NCI-H1930 (cell line): ENCODE measurements at regions not wholly inside any gene's neighbourhood (a gene's known extent, or its start where the extent isn't known, plus 50 kb on each side); places are given as distances from the start of the nearest gene placed in this dataset.

Experiments
- DNase-seq, 2 experiments: peaks; one replicate each; lab custom pipeline; 2025; lab: John Stamatoyannopoulos, UW

DNA sequence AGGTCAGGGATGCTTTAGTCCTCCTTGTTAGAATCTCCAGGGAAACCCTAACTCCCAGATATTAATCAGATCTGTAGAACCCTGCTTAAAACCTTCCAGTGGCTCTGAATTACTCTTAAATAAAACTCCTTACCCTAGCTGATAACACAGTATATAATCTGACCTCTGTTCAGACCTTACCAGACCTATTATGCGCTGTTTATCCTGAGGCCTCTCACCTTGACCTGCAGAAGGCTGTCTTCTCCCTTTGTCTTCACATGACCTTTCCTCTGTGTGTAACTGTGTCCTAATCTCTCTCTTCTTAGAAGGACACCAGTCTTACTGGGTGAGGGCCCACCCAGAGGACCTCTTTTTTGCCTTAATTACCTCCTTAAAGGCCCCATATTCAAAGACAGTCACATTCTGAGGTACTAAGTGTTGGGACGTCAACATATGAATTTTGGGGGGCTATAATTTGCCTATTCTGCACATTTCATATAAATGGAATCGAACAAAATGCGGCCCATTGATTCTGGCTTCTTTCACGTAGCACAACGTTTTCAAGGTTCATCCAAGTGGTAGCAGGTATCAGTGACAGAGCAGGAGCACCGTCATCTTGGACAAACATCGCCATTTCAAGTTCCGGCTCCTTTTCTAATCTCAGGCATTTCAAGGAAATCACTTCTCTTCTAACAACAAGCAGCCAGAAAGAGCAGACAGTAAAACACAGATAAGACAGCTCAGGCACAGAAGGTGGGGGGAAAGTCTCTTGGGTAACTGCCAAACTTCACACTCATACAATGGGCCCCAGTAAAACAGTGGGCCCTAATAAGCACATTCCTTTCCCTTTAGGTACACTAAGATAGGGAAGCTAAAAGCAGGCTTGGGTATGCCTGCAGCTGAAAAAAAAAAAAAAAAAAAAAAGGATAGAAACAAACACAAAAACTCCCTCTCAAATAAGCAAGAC lies 200.2 kb upstream of the NUDT4 start:
- no peak for DNase-seq

DNA sequence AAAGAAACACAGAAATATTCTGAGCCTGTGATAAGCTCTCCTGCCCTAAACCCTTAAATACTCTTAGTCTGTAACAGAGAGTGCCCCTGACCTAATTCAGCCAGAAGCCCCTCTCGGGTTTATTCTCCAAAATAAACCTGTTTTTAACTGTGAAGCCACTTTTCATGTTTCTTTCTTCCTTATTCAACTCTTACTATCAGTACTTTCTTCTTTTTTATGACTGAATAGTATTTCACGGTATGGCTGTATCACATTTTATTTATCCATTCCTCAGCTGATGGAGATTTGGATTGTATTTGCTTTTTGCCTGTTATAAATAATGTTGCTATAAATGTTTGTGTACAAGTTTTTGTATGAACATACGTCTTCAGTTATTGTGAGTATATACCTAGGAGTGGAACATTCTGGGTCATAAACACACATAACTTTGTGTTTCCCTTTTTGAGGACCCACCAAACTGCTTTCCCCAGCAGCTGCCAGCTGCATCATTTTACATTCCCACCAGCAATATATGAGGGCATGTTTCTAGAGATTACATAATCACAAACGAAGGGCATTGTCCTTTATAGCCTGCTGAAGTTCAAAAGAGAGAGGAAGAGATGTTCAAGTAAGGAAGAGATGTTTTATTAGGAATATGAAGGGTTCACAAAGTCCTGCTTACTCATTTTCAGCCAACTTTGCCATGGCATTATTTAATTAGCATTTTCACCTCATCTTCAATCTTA lies 199.4 kb upstream of the NUDT4 start:
- no peak for DNase-seq

DNA sequence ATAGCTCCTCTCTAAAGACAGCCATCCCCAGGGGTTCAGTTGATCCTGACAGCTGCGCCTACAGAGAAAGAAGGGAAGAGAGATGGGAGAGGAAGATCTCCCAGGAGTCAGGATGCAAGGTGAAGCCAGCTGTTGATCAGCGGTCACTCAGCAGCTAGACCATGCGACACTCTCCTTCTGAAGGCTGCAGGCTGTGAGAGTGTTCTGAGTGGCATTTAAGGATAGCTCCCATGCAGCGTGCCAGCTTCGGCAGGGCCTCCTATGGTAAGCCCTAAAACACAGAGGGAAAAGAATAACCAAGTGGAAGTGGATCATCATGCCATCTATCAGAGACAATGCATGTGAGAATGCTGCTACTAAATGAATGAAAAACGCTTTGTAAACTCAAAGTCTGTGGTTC lies 197.9 kb upstream of the NUDT4 start:
- DNase-seq, result no peak

DNA sequence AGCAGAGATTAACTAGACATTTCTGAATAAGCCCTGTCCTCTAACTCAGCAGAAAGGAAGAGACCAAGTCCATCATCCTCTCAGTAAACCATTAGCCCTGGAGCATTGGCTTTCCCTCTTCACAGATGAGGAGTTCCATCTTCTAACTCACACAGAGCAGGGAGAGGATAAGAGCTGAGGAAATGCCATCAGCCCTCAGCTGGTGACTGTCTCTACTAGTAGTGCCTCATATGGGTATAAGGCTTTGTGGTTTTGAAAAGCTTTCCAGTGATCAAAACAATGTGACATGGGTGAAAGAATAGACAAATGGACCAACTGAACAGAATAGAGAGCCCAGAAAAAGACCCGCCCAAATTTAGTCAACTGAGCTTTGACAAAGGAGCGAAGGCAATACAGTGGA lies 197.2 kb upstream of the NUDT4 start:
- DNase-seq, result no peak

DNA sequence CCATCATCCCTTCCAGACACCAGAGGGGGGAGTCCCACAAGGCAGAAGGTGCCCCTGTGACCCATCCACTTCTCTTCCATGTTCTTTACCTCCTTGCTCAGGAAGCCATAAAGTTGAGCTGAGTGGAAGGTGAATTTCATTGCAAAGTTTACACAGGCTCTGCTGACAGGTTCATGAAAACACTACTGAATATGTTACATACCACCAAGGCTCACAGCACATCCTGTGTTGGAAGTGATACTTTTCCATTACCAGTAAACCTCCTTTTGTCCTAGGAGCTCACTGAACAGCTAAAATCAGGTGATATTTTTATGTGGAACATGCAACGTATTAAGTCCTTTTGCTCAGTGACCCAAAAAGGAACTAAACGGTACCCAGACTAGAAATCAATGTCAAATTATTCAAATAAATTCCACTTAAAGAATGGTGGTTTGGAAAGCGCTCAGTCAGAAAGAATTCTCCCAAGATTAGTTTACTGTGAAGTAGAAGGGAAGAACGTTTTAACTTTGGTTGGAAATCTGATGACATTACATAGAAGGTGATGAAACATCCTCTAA lies 196.2 kb upstream of the NUDT4 start:
- no peak for DNase-seq

DNA sequence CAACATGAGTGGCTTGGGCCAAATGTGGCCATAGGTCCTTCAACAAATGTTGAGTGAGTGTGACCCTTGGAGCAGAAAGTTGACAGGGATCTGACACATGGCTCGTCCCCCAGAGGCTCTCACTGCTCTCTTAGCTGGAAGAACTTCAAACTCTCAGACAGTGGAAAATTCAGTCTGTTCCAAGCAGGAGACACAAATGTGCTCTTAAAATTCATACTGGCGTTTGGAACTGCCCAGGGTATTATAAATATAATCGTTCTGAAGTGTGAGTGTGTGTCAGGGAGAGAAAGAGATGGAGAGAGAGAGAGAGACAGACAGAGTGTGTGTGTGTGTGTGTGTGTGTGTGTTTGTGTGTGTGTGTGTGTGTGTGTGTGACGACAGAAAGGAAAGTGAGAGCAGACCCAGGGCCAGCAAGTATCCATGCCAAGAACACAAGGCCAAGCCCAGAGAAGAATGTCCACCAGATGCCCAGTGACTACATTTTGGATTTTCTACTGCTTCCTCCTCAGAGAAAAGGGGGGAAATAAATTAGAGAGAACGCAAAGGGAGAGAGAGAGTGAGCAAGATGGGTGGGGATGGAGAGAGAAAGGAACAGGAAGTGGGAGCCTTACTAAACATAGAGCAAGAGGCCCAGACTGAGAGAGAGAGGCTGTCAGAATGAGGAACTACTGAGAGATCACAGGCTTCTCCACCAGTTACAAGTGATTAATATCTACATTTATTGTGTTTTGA lies 193.6 kb upstream of the NUDT4 start:
- DNase-seq, result no peak

DNA sequence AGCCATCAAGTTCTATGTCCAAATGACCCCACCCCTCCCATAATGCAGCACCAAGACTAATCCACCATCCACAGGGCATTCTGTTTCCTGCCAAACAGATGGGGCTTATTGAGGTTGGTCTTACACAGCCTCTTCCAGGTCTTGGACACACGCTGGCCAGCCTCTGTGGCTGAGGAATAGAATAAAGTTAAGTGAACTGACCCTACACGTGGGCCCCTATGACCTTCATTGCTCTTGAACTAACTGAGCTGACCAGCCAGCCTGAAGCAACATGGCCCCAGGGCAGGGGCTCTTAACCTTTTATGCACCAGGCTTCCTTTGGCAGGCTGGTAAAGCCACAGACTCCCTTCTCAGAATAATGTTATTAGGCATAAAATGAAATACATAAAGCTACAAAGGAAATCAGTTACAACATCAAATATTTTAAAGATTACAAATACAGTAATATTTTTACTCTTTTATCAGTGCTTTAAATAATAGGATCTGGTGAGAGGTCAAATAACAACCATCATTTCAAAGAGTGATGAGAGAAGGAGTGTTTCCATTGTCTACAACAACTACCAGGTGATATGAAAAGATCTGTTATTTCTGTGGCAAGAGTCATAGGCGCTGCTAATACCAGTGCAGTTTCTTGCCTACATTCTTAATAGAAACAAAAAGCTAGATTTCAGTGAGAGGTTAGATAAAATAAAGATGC lies 192.9 kb upstream of the NUDT4 start:
- no peak for DNase-seq

DNA sequence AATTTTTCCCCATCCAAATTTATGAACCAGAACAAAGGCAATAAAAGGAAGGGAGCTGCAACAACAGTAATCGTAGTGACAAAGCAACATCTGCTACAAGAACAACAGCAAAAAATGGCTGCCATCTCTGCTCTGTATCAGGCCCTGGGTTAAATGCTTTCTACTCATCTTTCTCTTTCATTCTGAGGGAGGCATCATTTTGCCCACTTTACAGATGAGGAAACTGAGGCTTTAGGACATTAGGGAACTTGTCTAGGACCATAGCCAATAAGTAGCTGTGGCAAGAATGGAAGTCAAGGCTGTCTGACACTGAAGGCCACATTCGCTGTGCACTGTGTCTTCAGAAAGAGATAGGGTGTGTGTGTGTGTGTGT lies 192.4 kb upstream of the NUDT4 start:
- no peak for DNase-seq

DNA sequence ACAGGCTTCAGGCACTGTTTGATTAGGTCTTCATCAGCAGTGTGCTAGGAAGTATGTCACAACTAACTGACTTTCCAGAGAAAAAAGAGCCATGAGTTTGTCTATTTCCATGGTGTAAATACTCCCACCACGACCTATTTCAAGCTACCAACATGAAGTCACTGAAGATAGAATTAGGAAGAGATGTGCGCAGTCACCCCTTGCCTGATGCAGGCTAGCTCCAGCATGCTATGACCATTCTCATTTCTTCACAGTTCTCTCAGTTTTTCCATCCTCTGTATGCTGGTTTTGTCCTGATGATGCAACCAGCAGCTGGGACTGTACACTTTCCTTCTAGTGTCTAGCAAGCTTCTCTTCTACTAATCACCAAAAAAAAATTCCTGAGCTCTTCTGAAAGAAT lies 191.6 kb upstream of the NUDT4 start:
- DNase-seq, result no peak

DNA sequence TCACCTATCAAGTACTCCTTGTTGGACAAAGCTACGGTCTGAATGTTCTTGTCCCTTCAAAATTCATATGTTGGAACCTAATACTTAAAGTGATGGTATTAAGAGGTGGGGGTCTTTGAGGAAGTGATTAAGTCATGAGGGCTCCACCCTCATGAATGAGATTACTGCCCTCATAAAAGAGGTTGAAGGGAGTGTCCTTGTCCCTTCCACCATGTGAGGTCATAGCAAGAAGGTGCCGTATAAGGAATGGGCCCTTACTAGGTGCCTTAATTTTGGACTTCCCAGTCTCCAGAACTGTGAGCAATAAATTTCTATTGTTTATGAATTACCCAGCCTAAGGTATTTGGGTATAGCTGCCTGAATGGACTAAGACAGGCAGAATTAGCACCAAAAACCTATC lies 191.1 kb upstream of the NUDT4 start:
- no peak for DNase-seq

DNA sequence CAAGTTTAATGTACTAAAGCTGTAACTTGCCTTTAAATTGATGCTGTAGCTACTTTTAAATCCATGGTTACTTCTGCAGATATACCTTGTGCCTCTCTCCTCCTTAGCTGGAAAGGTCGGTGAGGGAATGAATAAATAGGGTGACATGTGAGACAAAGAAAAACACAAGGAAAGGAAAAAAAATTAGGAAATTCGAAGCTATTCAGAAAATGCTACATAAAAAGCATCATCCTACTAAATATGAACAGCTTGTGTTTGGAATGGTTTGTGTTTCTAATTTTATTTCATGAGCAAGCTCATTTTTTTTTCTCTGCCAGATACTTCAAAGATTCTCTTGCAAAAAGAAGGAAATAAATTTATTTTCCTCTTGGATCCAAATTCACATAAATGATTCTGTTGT lies 186.3 kb upstream of the NUDT4 start:
- DNase-seq, result no peak

DNA sequence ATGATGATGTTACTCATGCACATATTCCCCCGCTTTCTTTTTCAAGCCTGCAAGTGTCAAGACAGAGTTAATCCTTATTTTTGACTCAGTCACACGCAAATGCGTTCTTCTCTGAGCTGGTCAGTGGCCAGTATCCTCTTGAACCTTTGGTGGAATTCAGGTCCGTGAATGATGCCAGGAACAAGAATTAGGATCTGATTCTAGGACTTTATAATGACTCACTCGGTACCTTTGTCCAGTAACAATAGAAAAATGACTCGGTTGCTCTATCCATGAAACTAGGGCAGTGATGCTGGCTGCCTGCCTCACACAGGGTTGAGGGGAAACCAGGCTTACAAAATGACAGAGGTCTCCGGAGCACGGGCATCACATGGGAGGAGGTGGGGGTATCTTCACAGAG lies 185.8 kb upstream of the NUDT4 start:
- DNase-seq, result no peak

DNA sequence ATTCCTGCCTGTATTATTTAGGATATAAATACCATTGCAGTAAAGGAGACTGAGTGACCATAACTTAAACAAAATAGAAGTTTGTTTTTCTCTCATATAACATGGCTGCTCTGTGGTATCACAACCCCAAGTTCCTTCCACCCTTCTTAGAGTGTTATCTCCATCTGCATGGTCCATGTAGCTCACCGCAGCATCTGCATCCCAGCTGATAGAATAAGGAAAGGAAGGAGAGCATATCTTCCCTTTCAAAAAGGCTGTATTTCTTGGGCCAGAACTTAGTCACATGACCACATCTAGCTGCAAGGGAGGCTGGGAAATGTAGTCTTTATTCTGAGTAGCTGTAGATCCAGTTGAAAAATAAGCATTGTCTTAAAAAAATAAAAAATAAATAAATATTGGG lies 184.8 kb upstream of the NUDT4 start:
- DNase-seq, result no peak

DNA sequence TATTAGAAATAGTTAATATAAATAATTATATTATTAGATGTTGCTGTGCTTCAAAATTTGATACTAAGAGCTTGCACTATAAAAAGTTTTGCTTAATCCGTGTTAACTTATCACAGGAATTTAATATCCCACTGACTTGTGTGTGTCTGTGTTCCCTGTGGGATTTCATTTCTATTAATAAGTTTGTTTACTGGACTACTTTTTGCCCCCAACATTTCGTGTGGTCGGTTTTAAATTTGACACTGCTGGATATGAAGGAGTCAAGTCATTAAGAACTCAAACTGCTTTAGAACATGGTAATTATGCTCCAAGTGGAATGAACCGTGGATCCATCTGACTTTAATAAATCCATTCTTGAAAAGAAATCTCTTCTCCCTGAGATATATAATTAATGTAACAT lies 182.2 kb upstream of the NUDT4 start:
- no peak for DNase-seq

DNA sequence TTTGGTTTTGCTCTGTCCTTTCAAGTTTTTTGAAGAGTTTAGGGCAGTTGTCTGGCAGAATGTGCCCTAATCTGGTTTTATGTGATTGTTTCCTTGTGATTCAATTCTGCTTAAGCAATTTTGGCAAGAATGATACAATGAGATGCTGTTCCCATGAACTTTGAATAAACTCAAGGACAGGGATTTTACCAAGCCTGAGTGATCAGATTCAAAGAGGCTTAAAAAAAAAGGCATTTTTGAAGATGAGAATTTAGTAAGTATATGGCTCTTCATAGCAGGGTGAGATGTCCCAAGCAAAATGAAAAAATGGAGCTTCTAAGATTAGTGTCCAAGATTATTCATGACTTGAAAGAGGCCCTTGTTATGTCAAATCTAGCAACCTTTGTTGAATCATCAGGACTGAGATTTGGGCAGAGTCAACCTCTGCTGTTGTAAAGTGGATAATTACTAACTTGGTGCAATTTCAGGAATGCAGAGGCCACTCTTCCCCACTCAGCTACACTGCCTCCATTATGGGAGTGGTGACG lies 180.6 kb upstream of the NUDT4 start:
- no peak for DNase-seq

DNA sequence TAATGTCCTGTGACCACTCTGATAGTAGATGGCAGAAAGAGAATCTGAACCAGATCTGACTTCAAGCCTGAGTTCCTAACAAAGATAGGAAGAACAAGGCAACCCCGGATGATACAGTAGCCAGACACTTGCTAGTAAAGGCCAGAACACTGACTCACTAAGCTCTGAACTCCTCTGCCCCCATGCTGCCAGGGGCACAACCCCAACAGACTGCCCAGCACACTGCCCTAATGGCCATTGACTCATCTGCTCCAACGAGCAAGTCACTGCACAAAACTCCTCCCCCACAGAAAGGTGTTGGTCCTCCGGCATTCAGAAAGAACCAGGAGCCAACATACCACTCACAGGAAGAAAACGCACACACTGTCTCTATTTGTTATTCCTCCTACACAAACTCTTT lies 179.6 kb upstream of the NUDT4 start:
- DNase-seq, result no peak

DNA sequence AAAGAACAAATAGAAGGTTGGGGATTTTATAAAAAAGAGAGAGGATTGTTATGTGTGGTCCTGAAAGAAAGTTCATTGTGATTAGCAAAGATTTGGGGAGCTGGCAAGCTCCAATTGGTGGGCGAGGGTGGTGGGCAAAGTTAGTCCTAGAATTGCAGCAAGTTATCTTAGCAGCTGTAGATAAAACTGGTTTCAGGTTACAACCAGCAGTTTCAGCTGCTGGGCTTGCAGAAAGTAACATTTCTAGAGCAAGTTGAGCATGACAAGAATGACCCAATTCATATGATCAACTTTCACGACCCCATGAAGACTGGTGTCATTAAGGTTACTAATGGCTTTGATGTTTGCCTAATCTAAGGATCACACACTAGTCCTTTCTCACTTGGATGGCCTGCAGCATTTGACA lies 177.9 kb upstream of the NUDT4 start:
- no peak for DNase-seq

DNA sequence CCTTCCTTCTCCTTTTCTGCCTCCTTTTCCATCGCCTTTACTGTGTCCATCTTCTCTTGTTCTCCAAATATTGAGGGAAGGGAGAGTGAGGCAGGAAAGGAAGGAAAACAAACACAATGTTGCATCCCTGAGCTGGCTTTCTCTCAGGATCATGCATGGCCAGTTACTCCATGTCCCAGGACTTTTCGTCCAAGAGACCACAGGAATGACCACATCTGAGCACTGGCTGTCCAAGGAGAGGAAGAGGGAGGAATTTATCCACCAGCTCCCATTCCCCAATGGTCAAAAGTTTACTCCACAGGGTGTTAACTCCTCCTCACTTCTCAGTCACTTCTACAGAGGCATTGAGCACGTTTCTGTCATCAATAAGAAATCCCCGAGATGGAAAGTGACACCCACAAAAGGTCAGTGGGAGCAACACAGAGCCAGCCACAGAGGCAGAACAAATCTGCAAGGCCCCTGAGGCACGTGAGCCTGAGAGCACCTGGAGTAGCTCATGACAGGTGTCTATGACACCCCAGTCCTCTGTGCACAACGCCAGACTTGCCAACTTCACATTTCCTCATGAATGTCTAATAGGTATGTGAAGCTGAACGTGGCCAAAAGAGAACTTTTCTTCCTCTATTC lies 177.3 kb upstream of the NUDT4 start:
- DNase-seq, result no peak

DNA sequence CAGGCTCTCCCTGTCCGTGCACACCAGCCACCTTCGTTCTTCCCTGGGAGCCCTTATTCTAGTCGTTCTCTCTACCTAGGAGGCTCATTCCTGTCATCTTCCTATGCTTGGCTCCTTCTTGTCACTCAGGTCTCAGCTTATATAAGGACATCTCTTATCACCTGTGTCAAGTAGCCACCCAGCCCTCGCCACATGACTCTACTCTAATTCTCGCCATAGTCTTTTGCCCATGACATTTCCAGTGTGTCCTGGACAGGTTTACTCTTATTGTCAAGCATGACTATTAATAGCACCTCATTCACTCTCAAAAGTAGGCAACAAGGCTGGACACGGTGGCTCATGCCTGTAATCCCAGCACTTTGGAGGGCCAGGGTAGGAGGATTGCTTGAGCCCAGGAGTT lies 175.7 kb upstream of the NUDT4 start:
- no peak for DNase-seq

DNA sequence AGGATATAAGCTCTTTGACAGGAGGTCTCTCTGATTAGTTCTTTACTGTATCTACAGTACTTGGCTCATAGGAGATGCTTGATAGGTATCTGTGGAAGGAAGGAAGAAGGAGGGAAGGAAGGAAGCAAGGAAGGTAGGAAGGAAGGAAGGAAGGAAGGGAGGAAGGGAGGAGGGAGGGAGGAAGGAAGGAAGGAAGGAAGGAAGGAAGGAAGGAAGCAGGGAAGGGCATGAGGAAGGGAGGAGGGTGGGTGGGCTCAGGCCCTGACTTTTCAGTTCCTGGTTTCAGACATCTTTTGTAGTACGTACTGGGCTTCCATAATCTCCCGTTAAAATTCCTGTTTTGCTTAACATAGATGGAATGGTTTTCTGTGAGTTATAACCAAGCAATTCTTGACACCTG lies 175.0 kb upstream of the NUDT4 start:
- no peak for DNase-seq

DNA sequence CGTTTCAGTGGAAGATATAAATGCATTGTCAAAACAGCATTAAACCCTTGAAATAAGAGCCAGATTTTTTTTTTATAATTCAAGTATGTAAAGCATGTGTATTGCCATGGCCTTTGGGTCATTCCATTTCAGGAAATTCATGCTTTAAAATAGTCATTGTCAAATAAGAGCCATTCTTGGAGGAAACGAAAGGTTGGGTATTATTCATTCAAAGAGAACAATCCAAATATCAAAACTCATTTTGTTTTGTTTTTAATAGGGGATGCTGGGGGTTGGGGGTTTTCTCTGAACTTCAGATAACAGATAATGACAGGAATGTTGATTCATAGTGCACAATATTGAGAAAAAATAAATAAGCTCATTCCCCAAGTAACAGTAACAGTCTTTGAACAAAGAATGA lies 174.4 kb upstream of the NUDT4 start:
- DNase-seq, result no peak
